AG09319 (cell line): ENCODE measurements at regions not wholly inside any gene's neighbourhood (a gene's known extent, or its start where the extent isn't known, plus 50 kb on each side); places are given as distances from the start of the nearest gene placed in this dataset.

ENCODE experiments used
- DNase-seq: peaks from one replicate; pipeline ENCODE4 v3.0.0-alpha.2; 2010; ENCODE audit warnings: low read depth; ENCODE audit errors: extremely low read depth
- TF ChIP-seq, protein P1 (sequence below): IDR thresholded peaks from 2 replicates; pipeline ENCODE4 v1.5.1; 2011; ENCODE audit warnings: low read depth, mild to moderate bottlenecking, inconsistent platforms, low read length, moderate library complexity

DNA sequence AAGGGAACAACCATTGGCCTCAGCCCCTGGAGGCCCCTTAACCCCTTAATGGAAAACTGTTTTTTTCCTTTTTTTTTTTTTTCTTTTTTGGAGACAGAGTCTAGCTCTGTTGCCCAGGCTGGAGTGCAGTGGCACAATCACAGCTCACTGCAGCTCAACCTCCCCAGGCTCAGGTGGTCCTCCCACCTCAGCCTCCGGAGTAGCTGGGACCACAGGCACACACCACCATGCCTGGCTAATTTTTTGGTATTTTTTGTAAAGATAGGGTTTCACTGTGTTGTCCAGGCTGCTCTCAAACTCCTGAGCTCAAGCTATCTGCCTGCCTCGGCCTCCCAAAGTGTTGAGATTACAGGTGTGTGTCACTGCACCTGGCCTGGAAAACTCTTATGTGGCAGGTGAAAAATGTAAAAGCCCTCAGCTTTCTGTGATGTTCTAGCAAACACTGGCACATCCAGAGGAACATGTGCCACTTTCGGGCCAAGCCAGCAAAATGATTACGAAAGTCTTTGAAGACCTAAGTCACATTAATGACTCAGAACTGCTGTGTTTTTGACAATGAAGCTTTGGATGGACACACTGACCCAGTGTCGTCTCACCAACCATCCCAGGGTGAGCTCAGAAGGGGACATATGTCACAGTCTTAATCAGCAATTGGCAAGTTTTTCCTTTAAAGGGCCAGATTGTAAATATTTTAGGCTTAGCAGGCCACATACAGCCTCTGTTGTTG lies 189.3 kb upstream of the TPM1 start:
- no peak for DNase-seq
- TF ChIP-seq, protein P1, sequence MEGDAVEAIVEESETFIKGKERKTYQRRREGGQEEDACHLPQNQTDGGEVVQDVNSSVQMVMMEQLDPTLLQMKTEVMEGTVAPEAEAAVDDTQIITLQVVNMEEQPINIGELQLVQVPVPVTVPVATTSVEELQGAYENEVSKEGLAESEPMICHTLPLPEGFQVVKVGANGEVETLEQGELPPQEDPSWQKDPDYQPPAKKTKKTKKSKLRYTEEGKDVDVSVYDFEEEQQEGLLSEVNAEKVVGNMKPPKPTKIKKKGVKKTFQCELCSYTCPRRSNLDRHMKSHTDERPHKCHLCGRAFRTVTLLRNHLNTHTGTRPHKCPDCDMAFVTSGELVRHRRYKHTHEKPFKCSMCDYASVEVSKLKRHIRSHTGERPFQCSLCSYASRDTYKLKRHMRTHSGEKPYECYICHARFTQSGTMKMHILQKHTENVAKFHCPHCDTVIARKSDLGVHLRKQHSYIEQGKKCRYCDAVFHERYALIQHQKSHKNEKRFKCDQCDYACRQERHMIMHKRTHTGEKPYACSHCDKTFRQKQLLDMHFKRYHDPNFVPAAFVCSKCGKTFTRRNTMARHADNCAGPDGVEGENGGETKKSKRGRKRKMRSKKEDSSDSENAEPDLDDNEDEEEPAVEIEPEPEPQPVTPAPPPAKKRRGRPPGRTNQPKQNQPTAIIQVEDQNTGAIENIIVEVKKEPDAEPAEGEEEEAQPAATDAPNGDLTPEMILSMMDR = no peak

DNA sequence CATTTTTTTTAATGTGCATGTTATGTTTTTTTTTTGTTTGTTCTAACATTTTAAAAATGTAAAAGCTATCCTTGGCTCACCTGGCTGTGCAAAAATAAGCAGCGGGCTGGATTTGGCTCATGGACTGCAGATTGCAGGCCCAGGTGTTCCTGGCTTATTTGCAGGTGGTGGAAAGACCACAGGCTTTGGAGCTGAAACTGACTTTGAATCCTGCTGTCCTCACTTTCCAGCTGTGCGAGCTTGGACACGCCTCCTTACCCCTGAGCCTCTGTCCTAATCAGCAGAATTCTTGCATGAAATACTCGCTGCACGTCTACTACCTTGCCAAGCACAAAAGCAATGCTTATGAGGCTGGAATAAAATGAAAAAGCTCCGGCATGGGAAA lies 188.7 kb upstream of the TPM1 start:
- TF ChIP-seq, protein P1 = no peak
- no peak for DNase-seq

DNA sequence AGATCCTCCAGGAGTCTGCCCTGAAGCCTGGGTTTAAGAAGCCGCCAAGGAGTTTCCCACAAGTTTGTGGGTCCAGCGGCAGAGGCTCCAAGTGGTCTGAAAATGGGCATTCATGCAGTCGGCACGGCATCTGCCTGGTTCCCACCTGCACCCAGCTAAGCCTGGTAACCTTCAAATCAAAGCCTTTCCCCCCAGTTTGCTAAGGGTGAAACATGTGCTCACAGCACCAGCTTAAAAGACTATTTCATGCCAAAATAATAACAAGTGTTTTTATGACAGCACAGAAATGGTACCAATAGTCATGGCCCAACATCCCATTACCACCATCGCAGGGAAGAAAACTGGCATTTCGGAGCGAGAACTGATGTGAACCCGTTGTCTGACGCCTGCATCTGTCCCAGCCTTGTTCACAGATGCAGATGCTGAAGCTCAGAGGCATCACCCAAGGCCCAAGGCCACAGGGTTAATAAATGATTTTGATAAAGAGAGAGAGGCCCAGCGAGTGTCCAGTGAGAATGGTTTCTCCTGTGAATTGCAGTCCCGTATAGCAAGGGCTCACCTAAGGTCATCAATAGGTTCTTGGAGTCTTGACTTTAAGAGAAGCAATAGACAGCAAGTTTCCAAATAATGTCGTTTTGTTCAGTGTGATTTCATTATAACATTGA lies 188.0 kb upstream of the TPM1 start:
- no peak for DNase-seq
- TF ChIP-seq, protein P1 = no peak

DNA sequence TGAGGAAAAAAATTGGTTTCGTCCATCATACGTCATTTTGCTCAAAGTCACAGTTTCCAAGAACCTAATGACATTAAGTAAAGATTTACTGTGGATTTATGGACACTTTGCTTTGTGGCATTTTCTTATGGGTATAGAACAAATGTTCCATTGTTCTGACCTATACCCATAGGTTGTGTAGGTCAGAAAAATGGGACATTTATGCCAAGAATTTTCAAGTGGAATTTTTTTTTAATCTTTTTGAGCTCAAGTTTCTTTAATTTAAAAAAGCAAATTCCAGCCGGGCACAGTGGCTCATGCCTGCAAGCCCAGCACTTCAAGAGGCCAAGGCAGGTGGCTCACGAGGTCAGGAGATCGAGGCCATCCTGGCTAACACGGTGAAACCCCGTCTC lies 187.5 kb upstream of the TPM1 start:
- TF ChIP-seq, protein P1 = no peak
- DNase-seq = no peak

DNA sequence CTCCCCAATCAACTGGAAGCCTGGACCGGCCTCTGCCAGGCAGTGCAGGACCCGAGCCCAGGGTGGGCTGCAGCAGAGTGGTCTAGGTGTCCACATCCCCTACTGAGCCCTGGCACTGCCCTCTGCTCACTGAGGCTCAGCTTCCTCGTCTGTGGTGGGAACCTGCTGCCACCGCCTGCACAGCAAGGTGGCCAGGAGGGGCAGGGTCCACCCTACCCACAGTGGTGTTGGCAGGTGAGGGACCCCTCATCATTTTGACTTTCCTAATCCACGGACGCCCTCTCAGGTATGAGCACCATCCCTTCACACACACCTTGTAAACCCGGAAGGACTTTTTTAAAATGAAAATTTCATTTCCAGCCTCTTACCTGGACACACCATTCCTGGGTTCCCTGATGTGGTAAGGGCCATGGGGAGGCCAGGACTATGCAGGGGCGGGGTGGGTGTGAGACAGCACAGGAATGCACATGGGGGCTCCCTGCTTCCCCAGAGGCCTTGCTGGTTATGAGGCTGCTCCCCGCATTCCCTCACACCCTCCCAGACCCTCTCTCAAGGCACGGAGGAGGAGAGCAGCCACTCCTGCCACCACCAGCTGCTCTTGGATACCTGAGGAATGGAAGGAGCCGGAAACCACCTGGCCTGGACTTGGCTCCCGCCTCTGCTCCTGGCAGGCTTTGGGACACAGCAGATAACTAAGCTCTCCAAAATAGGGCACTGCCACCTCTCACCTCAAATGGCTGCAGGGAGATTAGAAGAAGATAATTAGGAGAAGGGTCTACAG lies 185.9 kb upstream of the TPM1 start:
- TF ChIP-seq, protein P1 = no peak
- DNase-seq = no peak

DNA sequence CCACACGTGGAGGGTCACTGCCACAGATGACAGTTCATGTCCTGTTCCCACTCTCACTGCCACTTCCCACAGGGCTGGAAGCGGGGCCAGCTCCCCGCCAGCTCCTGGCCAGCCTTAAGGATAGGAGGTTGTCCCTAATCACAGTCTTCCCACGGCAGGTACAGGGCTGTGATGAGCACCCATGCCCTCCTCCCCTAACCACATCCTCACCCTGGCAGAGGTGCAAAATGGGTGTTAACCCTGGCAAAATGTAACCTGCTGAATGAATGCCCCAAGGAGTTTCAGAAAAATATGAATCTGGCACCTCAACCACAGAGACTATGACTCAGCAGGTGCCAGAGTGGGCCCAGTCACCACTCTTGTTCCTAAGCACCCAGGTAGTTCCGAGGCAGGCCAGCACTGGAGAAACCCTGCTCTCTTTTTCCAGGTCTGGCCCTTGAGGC lies 185.1 kb upstream of the TPM1 start:
- TF ChIP-seq, protein P1 = no peak
- no peak for DNase-seq

DNA sequence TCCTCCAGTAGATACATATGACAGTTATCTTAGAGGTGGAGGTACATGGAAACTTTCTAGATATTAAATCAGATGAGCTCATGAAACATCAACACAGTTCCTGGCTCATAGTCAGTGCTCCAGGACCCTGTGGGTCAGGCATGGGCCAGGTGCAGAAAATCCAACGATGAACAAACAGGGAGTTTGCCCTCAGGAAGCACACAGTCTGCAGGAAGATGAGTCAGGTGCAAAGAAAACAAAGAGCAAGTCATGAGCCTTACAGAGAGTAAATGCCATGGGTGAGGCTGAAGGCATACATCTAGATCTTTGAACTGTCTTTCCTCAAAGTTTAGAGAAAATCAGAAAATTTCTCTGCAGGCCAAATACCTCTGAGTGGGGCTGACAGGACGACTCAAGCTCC lies 184.2 kb upstream of the TPM1 start:
- no peak for DNase-seq
- TF ChIP-seq, protein P1 = no peak
